GM21528 (cell line): ENCODE measurements at regions not wholly inside any gene's neighbourhood (a gene's known extent, or its start where the extent isn't known, plus 50 kb on each side); places are given as distances from the start of the nearest gene placed in this dataset.

Source experiments
- ATAC-seq: cut with Tn5 transposase; IDR thresholded peaks from one replicate; pipeline ENCODE4 v1.9.1; 2021; ENCODE audit warnings: mild to moderate bottlenecking, moderate library complexity; ENCODE audit not compliant: unreplicated experiment, low FRiP score

DNA sequence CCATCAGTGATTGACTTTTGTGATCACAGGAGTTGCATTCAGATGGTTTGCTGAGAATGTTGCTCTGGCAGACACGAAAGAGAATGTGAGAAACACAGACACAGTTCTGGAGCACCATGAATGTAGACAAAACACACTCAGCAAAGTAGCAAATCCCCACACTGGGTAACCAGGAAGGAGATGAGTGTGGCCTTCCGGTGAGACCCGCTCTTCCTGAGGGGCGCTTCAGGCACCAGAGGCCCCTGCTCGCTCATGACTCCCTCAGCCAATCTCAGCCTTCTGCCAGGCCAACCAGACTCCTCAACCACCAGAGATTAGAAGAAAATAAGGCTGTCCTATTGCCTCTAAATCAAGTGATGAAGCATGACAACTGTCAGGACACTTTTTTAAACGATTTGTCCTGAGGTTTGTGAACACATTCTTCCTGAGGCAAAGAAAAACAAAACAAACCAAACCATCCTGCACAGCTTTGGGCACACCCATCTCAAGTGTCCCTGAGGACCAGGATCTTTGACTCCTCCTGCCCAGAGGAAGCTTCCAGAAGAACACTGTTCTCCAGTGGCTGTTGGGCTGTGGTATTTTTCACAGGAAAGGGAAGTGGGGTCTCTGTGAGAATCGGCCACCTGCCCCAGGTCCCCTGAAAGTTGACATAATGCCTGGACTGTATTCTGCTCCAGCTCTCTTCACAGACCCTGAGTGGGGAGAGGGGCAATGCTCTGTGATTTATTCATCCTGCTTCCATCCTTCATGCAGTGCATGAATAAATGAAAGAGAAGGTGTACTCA lies 152.8 kb downstream of the BCL11A start:
- ATAC-seq, result no peak

DNA sequence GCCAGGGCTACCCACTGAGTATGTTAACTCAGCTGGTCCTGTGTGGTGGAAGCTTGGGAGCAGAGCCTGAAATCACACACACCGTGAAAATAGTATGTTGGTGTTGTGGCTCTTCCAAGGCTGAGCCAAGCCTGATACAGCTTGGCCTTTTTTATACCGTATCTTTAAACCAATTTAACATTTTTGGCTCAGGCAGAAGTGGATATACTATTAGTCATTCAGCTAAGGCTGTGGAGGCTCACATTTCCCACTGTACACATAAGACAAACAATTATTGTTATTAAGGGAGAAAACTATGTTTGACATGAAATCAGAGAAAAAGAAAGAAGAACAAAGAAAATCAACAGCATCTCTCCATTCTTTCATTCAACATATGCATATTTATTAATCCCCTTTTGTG lies 159.0 kb downstream of the BCL11A start:
- ATAC-seq, result no peak

DNA sequence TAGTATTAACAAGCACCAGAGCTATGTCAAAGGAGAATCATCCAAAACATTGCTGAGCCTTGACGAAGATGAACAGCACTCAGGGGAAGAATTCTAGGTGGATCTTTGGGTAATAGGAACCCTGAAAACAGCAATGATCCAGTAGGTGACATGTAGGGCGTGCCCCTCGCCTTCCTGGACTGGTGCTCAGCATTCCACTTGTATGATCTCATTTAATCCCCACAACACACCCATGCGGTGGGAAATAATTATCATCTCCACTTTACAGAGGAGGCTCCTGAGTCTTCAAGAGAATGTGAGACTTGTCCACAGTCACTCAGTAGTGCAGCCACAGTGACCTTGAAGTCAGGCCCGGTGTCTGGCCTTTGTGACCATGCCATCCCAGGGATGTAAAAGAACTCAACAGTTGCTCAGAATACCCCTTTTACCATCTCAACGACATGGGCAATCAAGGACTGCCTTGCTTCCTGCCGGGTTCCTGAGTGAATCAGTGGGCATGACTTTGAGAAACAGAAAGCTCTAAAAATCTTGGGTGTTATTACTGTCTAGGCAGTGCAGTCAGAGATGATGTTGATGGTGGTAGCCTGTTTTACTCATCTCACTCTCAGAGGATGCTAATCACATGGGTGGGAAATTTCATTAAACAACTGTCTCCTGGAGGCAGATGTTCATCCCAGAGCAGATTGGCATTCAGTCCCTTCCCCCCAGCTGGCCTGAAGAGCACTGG lies 161.6 kb downstream of the BCL11A start:
- ATAC-seq, result no peak

DNA sequence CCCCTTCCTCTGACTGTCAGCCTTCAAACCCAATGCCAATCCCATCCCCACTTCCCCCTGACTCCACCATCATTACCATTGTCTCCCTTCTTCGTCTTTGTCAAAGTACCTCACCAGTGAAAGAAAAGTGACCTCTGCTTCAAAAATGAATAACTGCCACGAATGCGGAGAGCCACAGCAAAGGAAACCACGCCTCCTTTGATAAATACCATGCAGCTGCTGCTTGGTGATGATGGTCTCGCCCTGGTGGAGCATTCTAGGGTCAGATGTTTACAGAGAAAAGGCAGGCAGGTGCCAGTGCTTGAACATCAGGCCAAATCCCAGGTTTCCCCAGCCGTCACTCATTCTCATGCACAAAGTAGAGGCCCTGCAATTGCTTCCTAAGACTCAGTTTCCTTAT lies 162.2 kb downstream of the BCL11A start:
- ATAC-seq, result no peak

DNA sequence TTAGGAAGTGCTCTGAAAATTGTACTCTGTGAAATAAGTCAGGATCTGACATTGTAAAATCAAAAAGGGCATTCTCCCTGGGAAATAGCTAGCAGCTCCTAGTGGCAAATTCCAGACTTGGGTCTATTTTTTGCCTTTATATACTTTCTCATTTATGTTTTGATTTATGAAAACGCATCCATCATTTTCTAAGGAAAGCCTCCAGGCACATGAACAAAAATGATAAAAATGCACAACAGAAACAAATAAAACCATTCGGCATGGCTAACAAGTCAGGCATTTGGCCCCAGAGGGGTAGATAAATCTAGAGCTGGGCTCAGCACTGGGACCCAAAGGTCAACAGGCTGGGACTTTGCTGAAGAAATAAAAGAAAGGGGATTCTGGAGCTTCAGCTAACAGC lies 167.0 kb downstream of the BCL11A start:
- no peak for ATAC-seq

DNA sequence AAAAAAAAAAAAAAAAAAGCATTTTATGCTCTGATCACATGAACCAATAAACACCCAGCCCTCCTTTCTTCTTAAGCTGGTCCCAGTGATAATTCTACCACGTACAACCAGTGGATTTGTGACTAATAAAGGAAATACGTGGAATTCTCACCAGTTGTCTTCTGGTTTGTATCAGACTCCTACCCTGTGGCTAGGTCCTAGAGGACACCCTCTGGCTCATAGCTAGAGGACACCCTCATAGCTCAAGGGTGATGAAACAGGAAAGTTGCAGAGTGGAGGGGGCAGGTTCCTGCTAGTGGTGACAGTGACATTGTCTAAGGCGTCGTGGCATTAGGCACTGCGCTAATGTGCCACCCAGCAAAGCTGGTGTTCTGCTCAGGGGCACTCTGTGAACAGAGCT lies 167.8 kb downstream of the BCL11A start:
- no peak for ATAC-seq

DNA sequence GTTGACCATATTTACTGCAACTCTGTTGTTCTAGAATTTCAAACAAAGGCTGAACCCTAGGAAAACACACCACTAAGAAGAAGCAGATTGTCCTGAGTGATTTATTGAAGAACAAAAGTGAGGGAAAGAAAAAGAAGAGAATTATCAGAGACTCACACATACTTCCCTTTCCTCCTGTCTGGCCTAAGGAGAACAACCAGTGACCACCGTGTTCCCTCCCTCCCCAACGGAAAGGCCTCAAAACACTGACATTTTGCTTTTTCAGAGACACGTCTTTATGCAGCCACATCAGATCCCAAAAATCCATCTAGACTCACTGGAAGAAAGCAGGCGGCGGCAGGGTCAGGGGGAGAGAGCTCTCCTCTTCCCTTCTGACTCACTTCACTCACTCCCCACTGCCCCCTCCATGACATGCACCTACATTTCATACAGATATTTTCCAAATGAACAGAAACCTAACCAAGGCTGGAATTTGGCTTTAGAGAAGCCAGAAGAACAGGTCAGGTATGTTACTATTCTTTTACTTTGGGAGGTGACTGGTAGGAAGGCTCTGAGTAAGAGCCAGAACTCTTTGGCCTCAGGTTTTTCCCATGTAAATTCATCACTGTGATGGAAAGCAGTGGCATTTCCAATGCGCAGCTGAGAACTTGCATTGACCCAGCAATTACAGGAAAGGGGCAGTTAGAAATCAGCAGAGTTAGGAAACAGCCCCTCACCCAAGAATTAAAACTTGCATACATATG lies 169.9 kb downstream of the BCL11A start:
- no peak for ATAC-seq

DNA sequence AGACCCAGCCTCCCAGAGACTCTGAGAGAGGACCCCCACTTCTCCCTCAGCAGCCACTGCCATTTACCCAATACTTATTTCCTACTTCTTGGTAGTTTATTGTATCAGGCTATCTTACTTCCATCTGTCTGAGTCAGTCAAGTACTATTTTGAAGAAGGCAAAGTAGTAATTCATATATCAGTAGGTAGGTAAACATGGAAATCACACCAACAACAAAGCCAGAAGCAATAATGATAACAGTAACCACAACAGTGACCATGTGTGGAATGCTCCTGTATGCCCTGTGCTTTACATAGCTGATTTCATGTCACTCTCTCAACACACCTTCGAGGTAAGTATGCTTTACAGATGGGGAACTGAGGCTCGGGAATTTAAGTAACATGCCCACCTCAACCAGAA lies 173.0 kb downstream of the BCL11A start:
- ATAC-seq, result no peak

DNA sequence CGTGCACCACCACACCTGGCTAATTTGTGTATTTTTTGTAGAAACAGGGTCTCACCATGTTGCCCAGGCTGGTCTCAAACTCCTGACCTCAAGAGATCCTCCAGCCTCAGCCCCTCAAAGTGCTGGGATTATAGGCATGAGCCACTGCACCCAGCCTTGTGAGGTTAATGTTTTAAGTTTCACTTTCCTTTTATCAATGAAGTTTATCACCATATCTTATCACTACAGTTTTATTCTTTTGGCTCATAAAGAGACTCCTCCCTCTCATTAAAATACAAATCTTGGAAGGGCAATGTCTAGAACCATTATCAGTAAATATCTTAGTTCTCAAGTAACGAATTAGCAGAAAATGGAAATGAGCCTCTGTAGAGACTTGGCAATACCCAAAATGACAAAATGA lies 173.8 kb downstream of the BCL11A start:
- no peak for ATAC-seq

DNA sequence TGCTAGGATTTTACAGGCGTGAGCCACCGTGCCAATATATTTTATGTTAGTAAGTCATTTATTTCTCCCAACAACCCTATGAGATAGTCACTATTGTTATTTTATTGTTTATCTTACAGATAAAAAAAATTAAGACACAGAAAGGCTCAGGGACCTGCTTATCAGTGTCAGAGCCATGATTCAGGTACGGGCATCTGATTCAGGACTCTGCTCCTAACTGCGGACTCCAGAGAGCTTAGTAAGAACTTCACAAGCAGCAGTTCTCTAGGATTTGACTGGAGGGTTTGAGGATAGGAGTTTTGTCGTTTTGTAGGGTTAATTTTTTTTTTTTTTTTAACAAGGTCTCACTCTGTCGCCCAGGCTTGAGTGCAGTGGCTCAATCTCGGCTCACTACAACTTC lies 174.2 kb downstream of the BCL11A start:
- ATAC-seq, result no peak

DNA sequence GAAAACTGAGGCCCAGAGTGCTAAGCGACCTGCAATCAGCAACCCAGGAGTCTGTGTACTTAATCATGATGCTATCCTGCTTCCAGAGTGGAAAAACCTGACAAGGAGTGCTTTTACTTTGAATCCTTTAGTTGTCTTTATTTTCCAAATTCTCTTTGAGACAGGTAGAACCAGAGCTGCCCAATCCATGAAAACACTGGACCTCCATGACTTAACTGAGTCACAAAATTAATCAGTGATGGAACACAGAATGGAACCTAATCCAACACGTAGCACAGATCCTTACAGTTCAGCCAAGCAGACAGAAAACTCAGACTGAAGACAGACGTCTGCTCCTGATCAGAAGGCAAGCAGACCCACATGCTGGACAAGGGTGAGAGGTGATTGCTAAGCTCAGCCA lies 175.6 kb downstream of the BCL11A start:
- ATAC-seq, result no peak

DNA sequence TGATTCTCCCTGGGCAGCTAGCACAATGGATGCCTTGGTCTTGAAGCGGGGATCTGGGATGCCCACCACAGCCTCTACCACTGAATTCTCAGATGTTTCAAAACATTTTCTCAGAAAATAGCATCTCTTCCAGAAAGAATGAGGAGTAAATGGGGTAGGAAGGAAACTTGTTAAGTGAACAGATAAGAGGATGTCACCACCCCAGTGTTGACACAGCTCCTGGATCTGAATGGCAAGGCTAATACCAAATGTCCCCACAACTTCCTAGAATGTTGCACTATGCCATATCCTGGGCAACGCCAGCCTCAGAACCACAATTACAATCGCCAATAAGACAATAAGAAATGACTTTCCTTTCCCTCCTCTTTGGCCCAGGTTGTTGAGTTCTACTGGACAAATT lies 177.2 kb downstream of the BCL11A start:
- ATAC-seq, result no peak

DNA sequence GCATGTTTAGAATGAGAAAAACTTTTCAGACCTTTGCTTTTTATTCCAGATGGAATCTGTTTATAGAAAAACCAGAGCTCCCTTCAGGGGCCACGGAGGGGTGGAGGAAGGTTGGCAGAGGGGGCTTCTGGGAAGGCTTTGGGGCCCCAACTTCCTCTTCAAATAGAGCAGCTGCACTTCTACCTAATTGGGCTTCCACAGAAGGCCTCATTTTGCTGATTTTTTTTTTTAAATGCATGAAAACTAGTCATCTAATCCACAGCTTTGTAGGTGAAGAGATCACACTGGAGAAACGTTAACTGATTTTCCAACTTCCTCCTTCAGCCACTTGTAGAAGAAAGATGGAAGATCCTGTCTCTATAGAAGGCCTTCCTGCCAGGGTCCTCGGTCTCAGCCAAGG lies 181.8 kb downstream of the BCL11A start:
- no peak for ATAC-seq

DNA sequence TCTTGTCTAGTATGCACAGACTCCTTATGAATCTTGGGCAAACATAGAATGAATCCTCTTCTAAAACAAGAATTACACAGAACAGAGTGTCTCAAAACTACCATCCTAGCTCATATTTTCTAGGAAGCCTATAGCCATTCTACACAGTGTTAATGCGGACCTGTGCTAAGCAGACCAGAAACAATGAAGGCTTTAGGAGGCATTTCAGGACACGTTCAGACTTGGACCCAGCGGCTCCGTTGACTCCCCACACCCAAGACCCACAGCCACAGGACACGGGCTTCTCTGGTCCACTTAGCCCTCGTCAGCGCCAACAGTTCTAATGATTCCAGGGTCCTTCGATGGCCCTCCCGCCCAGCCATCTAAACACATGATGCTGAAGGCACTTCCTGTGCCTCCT lies 182.2 kb downstream of the BCL11A start:
- ATAC-seq, result no peak

DNA sequence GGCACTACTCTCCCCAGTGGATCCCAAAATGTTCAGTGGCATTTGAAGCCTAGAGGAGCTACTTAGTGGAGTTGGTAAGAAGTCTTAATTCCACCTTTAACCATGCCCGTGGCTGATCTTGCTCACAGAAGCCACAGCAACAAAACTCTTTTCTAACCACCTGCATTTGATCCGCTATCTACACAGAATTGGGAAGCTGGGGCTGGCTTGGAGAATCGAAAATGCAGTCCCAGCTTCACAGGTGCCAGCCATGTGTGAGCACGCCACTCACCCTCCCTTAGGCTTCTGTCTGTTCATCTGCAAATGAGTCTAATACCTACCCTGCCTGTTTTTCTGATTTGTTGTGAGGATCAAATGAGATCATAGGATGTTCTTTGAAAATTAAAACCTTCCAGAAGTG lies 182.6 kb downstream of the BCL11A start:
- ATAC-seq, result no peak

DNA sequence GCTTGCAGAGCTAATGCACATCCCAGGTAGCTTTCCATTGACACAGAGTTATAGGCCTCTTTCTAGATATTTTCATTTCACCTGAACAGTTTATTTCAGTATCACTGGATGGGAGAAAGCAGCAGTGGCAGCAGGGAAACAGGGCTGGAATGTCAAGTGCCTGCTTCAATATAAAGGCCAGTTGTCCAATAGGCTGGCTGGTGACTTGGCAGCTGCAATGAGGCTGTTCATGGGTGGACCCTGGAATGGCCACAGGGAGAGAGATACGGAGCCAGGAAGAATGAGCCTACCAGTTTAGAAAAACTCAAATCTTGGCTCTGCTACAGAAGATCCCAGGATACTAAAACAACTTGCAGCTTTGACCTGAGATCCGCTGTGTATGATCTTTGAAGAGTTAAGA lies 185.0 kb downstream of the BCL11A start:
- ATAC-seq, result no peak

DNA sequence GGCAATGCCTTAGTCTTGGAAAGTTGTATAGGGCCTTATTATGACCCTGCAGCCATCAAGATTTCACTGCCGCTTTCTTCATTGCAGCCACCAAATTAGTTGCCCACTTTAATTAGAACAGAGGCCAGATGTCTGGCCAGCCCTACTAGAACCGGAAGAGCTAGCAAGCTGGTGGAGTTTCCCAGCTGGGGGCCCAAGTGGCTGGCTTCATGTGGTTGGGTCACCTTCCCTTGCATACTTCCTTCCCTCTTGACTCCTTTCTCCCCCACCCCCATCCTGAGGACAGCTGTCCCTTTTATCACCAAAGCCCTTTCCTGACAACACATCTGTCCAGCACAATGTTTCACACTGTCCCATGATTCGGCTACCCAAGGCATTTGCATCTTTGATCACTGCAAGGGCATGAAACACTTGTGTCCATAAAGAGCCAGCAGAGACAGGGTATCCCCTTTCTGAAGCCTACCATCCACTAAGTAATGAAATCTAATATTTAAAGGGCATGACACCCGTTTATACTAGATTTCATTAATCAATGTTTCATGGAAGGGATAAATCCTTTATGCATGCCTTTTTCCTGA lies 187.2 kb downstream of the BCL11A start:
- ATAC-seq, result peak; percentile 51

DNA sequence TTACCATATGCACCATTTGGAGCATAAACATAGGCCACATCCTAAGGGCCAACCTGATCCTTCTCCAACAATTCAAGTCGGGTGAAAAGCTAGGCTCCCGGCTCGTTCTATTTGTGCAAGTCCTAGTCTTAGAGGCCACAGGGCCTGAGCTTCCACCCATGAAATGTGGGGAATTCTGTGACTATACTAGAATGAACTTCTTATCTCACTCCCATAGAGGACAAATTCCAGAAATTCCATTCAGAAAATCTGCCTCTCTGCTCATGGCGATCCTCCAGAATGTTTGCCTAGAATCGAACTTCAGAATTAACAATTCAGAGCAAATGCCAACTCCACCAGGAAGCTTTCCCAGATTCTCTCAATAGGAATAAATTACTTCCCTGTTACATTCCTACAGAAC lies 187.9 kb downstream of the BCL11A start:
- ATAC-seq, result no peak

DNA sequence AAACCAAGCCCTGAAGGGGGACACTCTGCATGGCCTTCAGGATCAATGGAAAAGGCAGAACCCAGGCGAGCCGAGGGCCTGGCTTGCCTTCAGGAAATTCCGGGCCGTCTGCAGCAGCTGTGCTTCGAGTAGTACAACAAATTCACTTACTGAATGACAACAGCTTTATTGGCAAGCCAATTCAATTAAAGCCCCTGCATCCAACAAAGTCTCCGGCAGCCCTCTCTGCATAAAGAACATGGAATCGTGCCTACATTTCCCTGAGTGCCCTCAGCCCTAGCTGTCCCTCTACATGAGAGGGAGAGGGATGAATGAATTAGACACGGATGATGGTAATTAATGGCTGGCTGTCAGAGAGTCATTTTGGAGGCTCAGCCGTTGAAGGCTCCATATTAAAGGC lies 189.0 kb downstream of the BCL11A start:
- no peak for ATAC-seq

DNA sequence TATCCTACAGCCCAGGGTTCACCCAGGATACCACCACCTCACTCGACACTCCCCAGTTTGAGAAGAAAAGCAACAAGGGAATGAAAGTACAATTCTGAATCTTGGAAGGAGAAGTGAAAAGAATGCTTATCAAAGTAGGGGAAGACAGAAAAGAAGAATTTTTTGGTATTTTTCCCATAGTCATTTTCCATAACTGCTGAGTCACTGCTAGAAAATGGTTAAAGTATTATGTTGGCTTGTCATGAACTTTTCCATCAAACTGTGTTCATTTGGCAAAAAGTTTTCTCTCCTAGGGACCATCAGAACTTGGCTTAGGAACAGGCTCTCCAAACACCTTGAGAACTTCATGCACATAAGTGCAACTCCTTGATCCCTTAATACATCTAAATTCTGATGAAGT lies 192.0 kb downstream of the BCL11A start:
- ATAC-seq, result no peak

DNA sequence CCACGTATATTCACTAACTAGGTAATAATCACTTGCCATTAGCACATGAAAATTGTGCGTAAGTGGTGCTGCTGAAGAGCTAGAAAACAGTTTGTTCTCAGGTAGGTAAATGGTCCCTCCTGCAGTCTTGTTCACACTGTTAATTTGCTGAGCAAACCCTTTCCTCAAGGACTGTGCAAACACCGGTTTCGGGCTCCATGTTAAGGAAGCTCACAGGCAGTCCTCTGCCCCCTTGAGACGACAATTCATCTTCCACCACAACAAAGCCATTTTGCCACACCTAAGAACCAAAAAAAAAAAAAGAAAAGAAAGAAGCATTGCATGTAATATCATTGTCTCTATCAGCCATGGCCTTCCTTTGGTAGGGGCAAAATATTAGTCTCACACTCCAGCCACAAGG lies 193.9 kb downstream of the BCL11A start:
- no peak for ATAC-seq
